Activated CD8-positive, alpha-beta memory T cell treated with anti-CD3 and anti-CD28 coated beads, Interleukin-2, amount 50 U/mL, for 48 hours (primary cell): ENCODE measurements at regions not wholly inside any gene's neighbourhood (a gene's known extent, or its start where the extent isn't known, plus 50 kb on each side); places are given as distances from the start of the nearest gene placed in this dataset.

Source experiments
- DNase-seq: peaks from one replicate; pipeline ENCODE4 v3.0.0-alpha.2; 2020

- no peak for DNase-seq
Observed at GRCh38 chr1:4908486-4908885, 254.1 kb downstream of the AJAP1 start.

- DNase-seq, result no peak
Observed at GRCh38 chr1:4894566-4894965, 240.2 kb downstream of the AJAP1 start.

DNA sequence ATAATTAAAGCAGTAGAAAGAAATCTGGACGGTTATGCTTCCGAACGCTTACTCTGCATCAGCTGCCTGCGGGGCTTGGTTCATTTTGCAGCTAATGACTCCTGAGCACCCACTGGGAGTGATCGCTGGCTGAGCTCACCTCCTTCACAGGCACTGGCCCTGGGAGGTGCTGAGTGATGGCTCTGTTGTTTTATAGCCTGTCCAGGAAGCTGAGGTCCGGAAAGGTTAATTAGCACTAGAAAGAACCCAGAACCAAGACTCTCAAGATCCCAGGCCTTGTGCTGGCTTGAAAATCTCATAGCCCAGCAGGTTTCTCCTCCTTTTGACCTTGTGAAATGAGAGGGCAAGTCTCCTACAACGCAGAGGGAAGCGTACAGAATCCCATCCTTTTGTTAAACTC, 226.2 kb downstream of the AJAP1 start:
- DNase-seq, result no peak

DNA sequence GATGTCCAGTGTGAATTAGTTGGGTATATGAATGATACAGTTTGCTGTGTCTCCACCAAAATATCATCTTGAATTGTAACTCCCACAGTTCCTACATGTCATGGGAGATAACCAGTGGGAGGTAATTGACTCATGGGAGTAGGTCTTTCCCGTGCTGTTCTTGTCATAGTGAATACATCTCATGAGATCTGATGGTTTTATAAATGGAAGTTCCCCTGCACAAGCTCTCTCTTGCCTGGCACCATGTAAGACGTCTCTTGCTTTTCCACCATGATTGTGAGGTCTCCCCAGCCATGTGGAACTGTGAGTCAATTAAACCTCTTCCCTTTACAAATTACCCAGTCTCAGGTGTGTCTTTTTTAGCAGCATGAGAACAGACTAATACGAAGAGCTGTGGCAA, 223.0 kb downstream of the AJAP1 start:
- DNase-seq, result no peak

- DNase-seq, result no peak
Observed at GRCh38 chr1:4871373-4871772, 217.0 kb downstream of the AJAP1 start.

- no peak for DNase-seq
Observed at GRCh38 chr1:4868521-4868920, 214.1 kb downstream of the AJAP1 start.

GRCh38 chr1:4856396-4856795, 202.0 kb downstream of the AJAP1 start:
- DNase-seq, result no peak

- no peak for DNase-seq
Observed at GRCh38 chr1:4854367-4854766, 200.0 kb downstream of the AJAP1 start.

GRCh38 chr1:4853904-4854303, 199.5 kb downstream of the AJAP1 start:
- DNase-seq, result no peak

- no peak for DNase-seq
Observed at GRCh38 chr1:4851385-4852065, 197.1 kb downstream of the AJAP1 start.

DNA sequence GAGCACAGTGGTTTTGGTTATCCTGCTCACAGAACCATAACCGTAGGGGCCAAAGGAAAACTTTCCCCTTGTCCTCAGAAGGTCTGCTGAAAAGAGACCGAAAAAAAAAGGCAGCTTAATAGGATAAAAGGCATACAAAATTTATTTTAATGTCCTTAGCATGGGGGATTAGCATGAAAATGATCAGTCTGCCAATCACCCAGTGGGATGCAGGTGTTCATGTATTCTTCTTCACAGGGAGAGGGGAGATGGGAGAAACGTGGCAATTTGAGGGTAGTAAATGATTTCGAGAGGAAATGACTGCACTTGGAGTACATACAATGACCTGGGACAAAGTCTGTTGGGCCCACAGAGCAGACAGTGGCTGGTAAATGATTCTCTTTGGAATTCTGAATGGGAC, 194.0 kb downstream of the AJAP1 start:
- no peak for DNase-seq

GRCh38 chr1:4847711-4848110, 193.3 kb downstream of the AJAP1 start:
- no peak for DNase-seq
